Left hindlimb (tissue), 1 donor: ENCODE measurements at regions not wholly inside any gene's neighbourhood (a gene's known extent, or its start where the extent isn't known, plus 50 kb on each side); places are given as distances from the start of the nearest gene placed in this dataset.

Experiments used
- DNase-seq: peaks from one replicate; pipeline ENCODE4 v3.0.0-alpha.2; 2018

DNA sequence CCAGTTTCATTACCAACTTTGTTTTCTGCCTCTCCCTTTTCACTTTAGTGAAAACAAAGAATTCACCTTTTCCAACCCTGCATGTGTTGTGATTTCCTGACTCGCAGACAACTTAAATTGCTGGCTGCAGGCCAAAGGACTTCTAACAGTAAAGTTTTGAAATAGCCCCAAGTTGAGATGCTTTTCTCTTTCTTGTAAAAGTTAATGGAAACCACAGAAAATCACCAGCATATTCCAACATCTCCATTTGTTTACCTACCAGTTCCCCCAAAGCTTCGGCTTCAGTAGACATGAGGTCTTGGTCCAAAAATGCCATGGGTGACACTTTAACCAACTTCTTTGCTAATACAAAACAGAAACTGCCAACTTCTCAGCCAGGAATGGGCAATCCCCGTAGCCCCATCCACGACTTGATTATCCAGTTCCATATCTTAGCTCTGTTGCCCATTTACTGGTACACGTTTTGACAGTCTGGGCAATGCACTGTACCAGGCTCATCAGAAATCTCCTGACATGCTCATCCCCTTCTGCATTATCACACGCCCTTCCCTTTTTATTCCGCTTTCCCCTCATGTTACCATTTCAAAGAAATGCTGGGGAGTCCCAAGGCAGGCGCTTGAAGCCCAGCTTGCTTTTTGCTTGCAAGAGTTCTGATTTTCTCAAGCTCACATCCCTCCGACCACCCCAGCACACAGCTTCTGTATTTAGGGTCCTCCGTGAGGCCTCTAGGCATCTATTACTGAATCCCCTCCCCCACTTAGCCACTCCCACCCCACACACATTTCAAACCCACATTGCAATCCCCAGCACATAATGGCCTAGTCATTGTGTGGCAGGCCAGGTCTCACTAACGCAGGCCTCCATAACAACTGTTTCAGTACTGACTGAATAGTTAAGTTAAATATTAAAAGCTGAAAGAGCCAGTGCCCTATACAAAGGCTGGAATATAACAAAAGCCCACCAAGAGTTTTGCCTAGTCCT lies 137.9 kb upstream of the S100G start:
- DNase-seq = no peak

DNA sequence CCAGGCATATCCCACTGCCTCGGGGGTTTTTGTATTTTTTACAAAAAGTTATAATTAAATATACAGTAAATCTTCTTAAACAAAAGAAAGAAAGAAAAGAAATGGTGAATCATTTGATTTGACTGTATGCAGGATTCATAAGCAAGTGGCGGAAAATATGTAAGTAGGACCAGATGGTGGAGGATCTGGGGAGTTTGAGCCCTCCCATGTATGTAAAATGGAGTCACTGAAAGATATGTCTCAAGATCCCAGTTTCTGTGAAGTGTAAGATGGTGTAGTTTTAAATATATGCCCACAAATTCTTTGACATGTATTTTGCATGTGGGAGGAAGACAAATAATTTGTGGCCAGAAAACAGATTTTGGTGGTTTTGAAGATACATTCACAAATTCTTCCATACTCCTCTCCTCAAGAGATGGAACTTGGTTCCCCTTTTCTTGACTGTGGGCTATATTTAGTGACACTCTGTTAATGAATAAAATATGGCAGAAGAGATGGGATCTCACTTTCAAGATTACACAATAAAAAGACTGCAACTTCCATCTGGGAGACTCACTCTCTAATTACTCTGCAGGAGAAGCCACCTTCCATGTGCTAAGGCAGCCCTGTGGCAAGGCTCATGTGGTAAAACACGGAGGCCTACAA lies 133.6 kb upstream of the S100G start:
- DNase-seq = no peak

DNA sequence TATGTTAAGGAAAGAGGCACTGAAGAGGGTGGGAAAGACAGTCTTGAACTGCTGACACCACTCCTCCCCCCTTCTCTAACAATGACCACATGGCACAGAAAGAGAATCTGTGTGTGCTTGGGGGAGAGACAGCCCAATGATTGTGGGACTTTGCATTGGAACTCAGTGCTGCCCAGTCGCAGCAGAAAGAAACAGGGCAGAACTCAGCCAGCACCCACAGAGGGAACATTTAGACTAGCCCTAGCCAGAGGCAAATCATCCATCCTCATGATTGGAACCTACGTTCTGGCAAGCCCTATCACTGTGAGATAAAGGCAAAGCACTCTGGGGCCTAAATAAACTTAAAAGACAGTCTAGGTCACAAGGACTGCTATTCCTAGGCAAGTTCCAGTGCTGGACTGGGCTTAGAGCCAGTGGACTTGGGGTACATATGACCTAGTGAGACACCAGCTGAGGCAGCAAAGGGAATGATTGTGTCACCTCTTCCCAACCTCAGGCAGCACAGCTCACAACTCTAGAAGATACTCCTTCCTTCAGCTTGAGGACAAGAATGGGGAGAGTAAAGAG lies 132.8 kb upstream of the S100G start:
- no peak for DNase-seq

DNA sequence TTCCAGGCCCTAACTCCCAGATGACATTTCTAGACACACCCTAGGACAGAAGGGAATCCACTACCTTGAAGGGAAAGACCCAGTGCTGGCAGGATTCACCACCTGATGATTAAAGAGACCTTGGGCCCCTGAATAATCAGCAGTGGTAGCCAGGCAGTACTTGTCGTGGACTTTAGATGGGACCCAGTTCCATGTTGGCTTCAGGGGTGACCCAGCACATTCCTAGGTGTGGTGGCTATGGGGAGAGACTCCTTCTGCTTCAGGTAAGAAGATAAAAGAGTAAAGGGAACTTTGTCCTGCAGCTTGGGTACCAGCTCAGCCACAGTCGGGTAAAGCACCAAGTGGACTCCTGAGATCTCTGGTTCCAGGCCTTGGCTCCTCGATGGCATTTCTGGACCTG lies 131.8 kb upstream of the S100G start:
- DNase-seq = no peak

DNA sequence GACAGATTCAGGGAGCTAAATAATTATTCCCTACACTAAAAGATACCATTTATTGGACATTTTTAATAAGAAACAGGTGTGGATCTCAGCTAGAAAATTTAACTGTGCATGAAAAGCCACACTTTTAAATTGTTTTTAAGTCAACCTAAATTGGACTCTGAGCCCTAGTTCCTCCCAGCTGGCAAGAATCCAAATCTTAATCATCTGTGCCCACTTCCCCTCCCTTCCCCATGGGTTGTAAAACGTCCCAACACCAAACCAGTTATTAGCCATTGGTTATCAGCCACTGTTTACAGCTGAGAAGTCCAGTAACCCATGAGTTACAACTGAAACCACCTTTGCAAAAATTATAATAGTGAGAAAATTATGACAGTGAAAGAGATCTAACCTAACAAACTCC lies 125.6 kb upstream of the S100G start:
- no peak for DNase-seq

DNA sequence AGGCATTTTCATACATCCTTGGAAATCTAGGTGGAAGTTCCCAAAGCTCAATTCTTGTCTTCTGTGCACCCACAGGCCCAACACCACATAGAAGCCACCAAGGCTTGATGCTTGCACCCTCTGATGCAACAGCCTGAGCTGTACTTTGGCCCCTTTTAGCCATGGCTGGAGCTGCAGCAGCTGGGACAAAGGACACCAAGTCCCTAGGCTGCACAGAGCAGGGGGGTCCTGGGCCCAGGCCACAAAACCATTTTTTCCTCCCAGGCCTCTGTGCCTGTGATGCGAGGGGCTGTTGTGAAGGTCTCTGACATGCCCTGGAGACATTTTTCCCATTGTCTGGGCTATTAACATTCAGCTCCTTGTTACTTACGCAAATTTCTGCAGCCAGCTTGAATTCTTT lies 124.0 kb upstream of the S100G start:
- no peak for DNase-seq

DNA sequence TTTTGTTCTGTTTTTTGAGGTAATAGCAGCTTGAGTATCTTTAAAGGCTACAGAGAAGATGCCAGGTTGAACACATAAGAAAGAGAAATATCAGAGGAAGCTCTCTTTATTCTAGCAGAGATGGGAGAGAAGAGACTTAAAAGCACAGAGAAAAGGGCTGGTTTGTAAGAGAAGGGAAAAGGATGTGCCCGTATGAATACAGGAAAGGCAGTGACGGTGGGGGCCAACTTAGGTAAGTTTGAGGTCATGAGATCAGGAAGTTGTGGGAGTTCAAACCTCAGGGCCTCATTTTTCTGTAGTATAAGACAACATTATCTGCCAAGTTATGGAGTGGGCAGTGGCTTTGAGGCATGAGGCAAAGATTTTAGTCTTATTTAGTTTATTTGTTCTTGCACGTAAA lies 121.3 kb upstream of the S100G start:
- DNase-seq = no peak
